GM18505 (cell line): ENCODE measurements at regions not wholly inside any gene's neighbourhood (a gene's known extent, or its start where the extent isn't known, plus 50 kb on each side); places are given as distances from the start of the nearest gene placed in this dataset.

Experiments used
- ATAC-seq: cut with Tn5 transposase; IDR thresholded peaks from one replicate; pipeline ENCODE4 v1.9.1; 2021; ENCODE audit not compliant: unreplicated experiment
- POLR2A ChIP-seq: IDR thresholded peaks from 4 replicates; pipeline ENCODE4 v1.6.1; 2011; ENCODE audit warnings: borderline replicate concordance; ENCODE audit not compliant: insufficient read depth, insufficient read length; ENCODE audit errors: extremely low read depth

DNA sequence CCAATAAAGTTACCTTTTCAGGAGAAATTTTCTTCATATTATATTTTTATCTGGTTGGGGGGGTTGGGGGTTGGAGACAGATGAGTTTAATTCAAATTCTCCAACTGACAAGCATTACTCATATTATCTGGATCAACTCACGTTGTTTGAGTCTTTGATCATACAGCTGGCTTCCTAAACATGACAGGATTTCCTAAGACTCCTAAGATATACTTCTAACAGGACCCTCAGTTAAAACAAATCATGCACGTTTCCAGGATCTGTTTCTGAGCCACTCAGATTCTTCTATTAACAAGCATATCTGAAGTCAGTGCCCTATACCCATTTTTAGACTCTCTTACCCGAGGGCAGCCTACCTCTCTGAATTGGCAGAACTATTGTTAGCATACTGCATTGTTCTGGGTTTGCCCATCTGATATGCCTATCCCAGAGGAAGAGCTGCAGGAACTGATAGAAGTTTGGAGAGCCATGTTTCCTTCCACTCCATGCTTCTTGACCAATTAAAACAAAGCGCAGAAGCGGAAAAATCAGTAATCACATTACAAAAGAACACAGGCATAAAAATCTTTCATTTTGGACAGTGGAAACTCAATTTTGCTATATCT is 653.9 kb downstream of the LTN1 start:
- TF ChIP-seq POLR2A, result no peak
- no peak for ATAC-seq

DNA sequence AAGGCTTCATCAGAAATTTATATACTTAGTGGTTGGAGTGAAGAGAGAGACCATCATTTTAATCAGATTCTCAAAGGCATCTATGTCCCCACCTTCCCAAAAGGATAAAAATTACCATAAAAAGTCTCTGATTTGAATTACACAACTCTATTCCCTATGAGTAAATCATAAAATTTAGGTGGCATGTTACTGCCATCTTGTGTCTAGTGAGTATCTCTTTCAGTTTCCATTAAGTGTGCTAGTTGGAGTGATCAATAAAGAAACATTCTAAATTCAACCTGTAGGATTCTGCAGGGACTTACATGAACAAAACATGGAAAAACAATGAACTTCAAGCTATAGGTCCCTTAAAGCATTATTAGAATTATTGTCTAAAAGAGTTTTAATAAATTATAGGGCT is 655.4 kb downstream of the LTN1 start:
- ATAC-seq, result no peak
- TF ChIP-seq POLR2A, result no peak

DNA sequence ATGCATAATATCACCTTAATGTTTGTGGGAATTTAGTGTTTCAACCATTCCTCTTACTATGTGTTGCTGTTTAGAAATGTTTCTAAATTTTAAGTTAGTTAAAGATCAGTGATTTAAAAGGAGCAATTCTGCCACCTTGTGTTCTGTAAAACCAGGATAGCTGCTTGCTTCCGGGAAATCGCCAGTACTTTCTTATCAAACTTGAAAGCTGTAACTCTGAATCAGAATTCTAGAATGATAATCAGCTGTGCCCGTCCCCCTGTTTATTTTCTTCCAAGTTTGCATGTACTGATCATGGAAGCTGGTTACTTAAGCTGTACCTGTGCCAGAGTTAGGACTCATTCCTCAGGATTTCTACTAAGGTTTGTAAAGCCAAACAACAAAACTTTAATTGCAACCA is 656.4 kb downstream of the LTN1 start:
- no peak for TF ChIP-seq POLR2A
- no peak for ATAC-seq

DNA sequence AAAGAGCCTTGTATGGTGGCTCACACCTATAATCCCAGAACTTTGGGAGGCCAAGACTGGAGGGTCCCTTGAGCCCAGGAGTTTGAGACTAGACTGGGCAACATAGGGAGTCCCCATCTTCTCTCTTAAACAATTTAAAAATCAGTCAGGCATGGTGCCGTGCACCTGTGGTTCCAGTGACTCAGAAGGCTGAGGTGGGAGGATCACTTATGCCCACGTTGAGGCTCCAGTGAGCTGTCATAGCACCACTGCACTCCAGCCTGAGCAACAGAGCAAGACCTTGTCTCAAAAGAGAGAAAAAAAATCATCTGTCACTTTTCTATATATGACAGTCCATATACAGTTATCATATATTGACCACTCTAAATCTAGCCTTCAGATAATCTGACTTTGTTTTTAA is 658.3 kb downstream of the LTN1 start:
- no peak for TF ChIP-seq POLR2A
- ATAC-seq, result peak; percentile 90

DNA sequence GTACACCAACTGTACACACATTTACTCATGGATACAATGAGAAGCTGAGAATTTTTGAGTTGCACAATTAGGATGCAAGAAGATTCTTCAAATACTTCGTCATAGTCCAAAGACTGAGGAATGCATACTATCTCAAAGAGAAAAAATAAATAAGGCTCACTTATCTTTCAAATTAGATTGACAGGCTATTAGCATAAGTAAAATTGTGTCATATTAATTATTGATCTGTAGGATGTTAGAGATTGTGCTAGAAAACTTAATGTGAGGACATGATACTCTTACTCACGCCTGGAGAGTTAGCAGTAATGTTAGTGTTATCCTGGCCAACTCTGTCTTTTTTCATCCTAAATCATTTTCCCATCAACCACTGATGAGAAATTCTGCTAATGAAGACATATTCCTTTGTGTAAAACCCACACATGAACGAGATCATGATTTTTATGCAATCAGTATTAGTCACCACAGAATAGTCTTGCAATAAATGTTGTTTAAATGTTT is 659.0 kb downstream of the LTN1 start:
- TF ChIP-seq POLR2A, result no peak
- no peak for ATAC-seq

DNA sequence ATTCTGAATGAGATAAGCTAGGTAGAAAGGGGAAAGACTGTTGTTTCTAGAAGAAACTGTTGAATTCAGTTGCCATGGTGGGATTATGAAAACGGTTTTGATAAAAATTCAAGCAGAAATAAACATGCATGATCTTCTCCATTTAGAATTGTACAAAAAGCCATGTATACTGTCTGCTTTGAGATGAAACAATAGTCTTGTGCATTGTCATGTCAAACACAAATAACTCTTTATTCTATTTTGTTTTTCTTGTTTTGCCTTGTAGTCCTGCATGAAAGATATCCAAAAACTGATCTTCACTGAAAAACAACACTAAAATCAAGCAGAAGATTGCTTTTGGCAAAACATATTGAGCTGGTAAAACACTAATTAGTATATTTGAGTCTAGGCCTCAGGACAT is 659.9 kb downstream of the LTN1 start:
- no peak for TF ChIP-seq POLR2A
- ATAC-seq, result no peak

DNA sequence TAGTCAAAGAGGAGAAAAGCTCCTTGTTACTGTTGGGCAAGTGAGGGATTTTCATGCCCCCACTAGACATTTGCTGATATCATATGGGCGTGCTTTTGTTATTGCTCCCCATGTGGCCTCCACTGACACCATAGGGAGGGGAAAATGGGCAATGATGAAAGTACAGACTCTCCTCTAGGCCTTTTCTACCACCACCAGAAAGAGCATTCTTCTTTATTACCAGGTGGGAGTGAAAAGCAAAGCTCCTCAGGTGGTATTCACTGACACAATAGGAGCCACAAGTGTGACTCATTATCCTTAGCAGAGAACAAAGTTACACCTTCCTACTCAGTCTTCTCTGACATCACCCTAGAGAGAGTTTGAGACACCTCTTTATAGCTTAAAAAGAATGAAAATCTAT is 667.1 kb downstream of the LTN1 start:
- no peak for ATAC-seq
- no peak for TF ChIP-seq POLR2A

DNA sequence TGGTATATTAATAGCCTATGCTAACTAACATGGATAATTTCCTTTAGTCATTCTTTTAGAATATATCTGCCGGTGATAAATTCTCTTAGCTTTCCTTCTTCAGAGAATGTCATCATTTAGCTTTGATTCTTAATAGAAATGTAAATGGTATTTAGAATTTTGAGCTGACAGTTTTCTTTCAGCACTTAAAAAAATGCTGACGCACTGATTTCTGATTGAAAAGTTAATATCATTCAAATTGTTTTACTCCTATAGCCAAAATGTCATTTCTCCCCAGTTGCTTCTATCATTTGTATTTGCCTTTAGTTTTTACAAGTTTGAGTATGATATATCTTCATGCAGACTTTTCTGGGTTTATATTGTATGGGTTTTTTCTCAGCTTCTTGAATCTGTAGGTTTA is 668.0 kb downstream of the LTN1 start:
- no peak for ATAC-seq
- no peak for TF ChIP-seq POLR2A

DNA sequence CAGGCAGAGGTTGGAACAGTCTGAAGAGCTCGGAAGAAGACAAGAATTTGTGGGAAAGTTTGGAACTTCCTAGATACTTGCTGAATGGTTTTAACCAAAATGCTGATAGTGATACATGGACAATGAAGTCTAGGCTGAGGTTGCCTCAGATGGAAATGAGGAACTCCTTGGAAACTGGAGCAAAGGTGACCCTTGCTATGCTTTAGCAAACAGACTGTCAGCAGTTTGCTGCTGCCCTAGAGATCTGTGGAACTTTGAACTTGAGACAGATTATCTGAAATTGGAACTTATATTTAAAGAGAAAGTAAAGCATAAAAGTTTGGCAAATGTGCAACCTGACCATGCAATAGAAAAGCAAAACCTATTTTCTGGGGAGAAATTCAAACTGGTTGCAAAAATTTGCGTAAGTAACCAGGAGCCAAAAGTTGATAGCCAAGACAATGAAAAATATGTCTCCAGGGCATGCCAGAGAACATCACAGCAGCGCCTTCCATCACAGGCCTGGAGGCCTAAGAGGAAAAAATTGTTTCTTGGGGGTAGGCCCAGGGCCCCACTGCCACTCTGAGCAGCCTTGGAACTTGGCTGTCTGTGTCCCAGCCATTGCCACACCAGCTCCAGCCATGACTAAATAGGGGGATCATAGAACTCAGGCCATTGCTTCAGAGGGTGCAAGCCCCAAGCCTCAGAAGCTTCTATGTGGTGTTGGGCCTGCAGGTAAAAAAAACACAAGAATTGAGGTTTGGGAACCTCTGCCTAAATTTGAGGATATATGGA is 675.3 kb downstream of the LTN1 start:
- no peak for ATAC-seq
- no peak for TF ChIP-seq POLR2A

DNA sequence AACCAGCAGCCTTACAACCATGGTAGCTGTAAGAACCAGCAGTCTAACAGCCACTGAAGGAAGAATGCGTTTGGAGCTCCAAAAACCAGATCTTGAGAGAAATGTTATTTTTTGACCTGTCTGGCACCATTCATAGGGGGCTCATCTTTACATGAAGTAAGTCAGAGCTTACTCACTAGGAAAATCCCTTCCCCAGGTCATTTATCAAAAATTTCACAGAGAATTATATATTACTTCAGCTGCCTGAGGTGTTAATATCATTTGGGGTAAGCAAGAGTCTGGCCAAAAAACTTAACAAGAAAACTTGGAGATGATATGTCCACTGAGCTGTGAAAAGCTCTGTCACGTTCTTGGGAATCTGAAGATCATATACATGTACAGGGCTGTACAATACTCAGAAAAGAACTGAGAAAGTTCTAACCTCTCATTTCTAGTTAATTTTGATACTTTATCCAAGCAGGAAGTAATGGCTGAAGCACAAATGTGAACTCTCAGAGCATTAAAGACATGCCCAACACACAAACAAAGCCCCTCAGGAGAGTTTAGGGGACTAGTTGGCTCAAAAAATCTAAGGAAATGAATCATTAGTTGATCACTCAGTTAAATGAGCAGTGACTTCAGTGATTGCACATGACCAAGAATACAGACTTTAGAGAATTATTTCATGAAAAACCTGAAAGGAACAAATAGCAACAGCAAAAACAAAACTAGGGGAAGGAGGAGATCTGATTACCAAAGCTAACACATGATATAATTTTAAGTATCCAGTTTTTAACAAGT is 681.1 kb downstream of the LTN1 start:
- TF ChIP-seq POLR2A, result no peak
- no peak for ATAC-seq

DNA sequence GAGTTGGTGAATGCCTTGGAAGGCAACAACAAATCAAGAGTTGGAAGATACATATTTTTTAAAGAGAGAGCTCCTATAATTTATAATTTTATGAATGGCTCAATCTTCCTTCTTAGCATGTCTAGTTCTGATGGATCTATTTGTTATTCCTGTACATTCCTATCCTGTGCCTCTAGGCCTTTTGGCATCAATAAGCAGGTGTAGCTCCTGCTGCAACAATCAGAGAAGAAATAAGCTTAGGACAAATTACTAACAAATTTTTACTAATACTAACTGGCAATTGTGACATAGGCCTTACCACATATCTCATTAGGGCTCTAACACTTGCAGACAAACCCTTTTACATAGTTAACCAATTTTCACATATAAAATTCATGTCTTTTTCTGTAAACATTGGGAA is 682.0 kb downstream of the LTN1 start:
- ATAC-seq, result no peak
- TF ChIP-seq POLR2A, result no peak

DNA sequence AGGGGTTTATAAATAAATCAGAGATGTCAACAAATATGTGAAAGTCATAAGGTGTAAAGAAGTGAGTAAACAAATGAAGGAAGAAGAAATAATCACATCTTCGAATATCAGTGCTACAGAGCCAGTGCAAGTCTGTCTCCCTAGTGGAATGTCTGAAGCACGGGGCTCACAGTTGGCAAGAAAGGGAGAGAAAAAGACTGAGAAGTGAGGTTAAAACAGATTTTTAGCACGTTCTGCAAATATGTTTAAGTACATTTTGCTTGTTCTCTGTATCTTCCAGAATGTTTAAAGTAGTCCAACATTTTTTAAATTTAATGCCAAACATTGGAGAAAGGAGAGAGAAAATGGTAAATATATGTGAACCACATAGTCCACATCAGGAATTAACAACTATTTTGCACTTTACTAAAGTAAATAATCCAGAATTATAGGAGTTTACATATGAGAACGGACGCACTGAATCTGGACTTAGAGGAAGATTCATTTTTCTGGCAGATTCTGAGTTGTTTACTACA is 682.4 kb downstream of the LTN1 start:
- ATAC-seq, result no peak
- no peak for TF ChIP-seq POLR2A

DNA sequence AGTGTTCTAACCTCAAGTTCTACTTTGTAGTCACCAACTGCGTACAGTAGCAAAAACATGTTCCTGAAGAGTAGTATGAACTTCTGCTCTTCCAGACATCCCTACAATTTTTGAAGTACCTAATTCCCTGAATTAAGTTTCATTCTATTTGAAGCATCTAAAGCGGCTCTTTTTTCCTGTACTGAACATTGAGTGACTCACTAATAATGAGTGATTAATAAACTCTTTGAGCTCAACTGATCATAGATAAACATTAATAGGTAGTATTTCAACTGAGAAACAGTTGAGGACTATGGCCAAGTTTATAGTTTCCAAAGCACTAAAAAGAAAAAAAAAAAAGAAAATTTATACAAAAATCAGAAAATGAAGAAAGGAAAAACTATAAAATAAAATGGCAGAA is 683.1 kb downstream of the LTN1 start:
- no peak for TF ChIP-seq POLR2A
- ATAC-seq, result no peak

DNA sequence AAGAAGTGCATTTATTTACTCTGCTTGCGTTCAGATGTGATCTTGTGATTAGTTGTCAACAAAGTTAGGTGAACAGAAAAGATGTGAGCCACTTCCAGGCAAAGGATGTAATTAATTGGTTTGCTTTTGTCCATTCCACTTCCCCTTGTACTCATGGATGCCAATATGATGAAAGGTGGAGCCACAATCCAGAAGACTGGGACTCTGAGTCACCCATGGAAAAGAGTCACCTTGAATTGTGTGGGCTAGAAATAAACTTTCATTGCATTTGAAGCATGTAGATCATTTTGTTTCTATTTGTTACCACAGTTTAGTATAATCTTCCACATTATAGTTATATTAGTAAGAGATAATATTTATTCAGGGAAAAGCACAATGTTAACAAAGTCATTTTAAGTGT is 684.2 kb downstream of the LTN1 start:
- no peak for TF ChIP-seq POLR2A

DNA sequence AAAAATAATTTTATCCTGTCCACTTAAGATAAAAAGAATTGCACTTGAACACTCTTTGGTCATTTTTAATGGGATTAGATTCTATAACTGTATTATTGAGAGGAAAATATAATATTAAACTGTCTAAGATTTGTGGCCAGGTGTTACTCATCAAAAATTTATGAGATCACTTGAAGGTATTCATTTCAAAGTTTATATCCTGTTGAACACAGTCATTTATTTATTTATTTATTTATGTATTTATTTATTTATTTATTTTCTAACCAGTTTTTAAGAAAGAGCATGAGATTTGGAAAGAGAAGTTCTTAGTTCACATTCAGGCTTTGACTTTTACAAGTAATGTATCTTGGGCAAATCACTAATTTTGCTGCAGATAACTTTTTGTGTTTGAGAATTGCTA is 692.7 kb downstream of the LTN1 start:
- ATAC-seq, result no peak
- no peak for TF ChIP-seq POLR2A

More for the DNA sequence above, 684.2 kb downstream of the LTN1 start:
- ATAC-seq, result no peak
